ENCODE measurements at regions not wholly inside any gene's neighbourhood (a gene's known extent, or its start where the extent isn't known, plus 50 kb on each side); places are given as distances from the start of the nearest gene placed in this dataset.

GRCh38 chr4:176843710-176844109, 51.0 kb upstream of the VEGFC start:
- TF ChIP-seq CTCF (IDR thresholded peaks at IDR 0.05; ENCODE audit: low read depth, low read length): no peak
- Histone ChIP-seq H3K4me1 (peaks cover 16% of the 10 kb centered on the region), H3K4me3 (ENCODE audit: low read depth, low read length) (no peak overlapping the region), H3K36me3 (no peaks in the 10 kb centered on the region), H3K27me3 (no peaks in the 10 kb centered on the region), H3K9me3 (no peaks in the 10 kb centered on the region)
- no peak for DNase-seq

- TF ChIP-seq CTCF (IDR thresholded peaks at IDR 0.05; ENCODE audit: low read depth, low read length): no peak
- Histone ChIP-seq H3K27me3 (no peaks in the 10 kb centered on the region), H3K4me3 (ENCODE audit: low read depth, low read length) (no peak overlapping the region), H3K36me3 (no peaks in the 10 kb centered on the region), H3K4me1 (peaks cover 16% of the 10 kb centered on the region), H3K9me3 (no peaks in the 10 kb centered on the region)
- DNase-seq: no peak
Measured at GRCh38 chr4:176844448-176844847, 51.7 kb upstream of the VEGFC start.

GRCh38 chr4:176845636-176846035, 52.9 kb upstream of the VEGFC start:
- no peak for DNase-seq
- Histone ChIP-seq H3K36me3 (no peaks in the 10 kb centered on the region), H3K4me1 (peaks cover 16% of the 10 kb centered on the region), H3K27me3 (no peaks in the 10 kb centered on the region), H3K9me3 (no peaks in the 10 kb centered on the region), H3K4me3 (ENCODE audit: low read depth, low read length) (no peak overlapping the region)
- no peak for TF ChIP-seq CTCF (IDR thresholded peaks at IDR 0.05; ENCODE audit: low read depth, low read length)

GRCh38 chr4:176849076-176849475, 56.4 kb upstream of the VEGFC start:
- Histone ChIP-seq H3K27me3 (no peaks in the 10 kb centered on the region), H3K36me3 (no peaks in the 10 kb centered on the region), H3K9me3 (no peaks in the 10 kb centered on the region), H3K4me3 (ENCODE audit: low read depth, low read length) (no peak overlapping the region), H3K4me1 (no peaks in the 10 kb centered on the region; the same call in 1 of the 2 replicates)
- DNase-seq: no peak
- no peak for TF ChIP-seq CTCF (IDR thresholded peaks at IDR 0.05; ENCODE audit: low read depth, low read length)

- H3K4me3 ChIP-seq (ENCODE audit: low read depth, low read length): no peak overlapping the region
- no peak for TF ChIP-seq CTCF (IDR thresholded peaks at IDR 0.05; ENCODE audit: low read depth, low read length)
- no peaks in the 10 kb centered on the region; the same call in 1 of the 2 replicates for H3K4me1 ChIP-seq
- H3K36me3 ChIP-seq: no peaks in the 10 kb centered on the region
- H3K9me3 ChIP-seq: no peaks in the 10 kb centered on the region
- no peaks in the 10 kb centered on the region for H3K27me3 ChIP-seq
- no peak for DNase-seq
Measured at GRCh38 chr4:176850436-176850835, 57.7 kb upstream of the VEGFC start.

GRCh38 chr4:176856421-176856820, 63.7 kb upstream of the VEGFC start:
- no peak for TF ChIP-seq CTCF (IDR thresholded peaks at IDR 0.05; ENCODE audit: low read depth, low read length)
- DNase-seq: no peak
- Histone ChIP-seq H3K4me1 (no peaks in the 10 kb centered on the region), H3K36me3 (no peaks in the 10 kb centered on the region), H3K4me3 (ENCODE audit: low read depth, low read length) (no peak overlapping the region), H3K27me3 (no peaks in the 10 kb centered on the region), H3K9me3 (no peaks in the 10 kb centered on the region)
